Vagina (tissue), 2 donors: ENCODE measurements at regions not wholly inside any gene's neighbourhood (a gene's known extent, or its start where the extent isn't known, plus 50 kb on each side); places are given as distances from the start of the nearest gene placed in this dataset.

Experiments
- DNase-seq, 2 donors: peaks; one replicate each; pipeline ENCODE4 v3.0.0-alpha.2; 2017; ENCODE audit errors: extremely low spot score in 2 of 2
- H3K27ac ChIP-seq: fragments of 200-600 bp; sonication (generic); one replicate; pipeline ENCODE4 v1.5.1; 2019
- H3K27me3 ChIP-seq: fragments of 200-600 bp; sonication (generic); one replicate; pipeline ENCODE4 v1.5.1; 2019
- H3K36me3 ChIP-seq, 2 donors: fragments of 200-600 bp; sonication (generic); one replicate each; pipeline ENCODE4 v1.5.1; 2017 to 2019
- H3K4me1 ChIP-seq: fragments of 200-600 bp; sonication (generic); one replicate; pipeline ENCODE4 v1.5.1; 2019
- H3K4me3 ChIP-seq, 2 donors: fragments of 200-600 bp; sonication (generic); 1 replicate in 1 of 2; 2 replicates in 1 of 2; pipeline ENCODE4 v1.5.1; 2016 to 2019
- H3K9me3 ChIP-seq: fragments of 200-600 bp; sonication (generic); one replicate; pipeline ENCODE4 v1.5.1; 2019
- POLR2A ChIP-seq, 2 donors: fragments of 450-650 bp; IDR thresholded peaks; one replicate each; pipeline ENCODE4 v1.6.1; 2017; ENCODE audit warnings: antibody characterized with exemption in 2 of 2, mild to moderate bottlenecking in 2 of 2, moderate library complexity in 2 of 2
- POLR2AphosphoS5 ChIP-seq, 2 donors: sonication (generic); formaldehyde crosslinking; IDR thresholded peaks; one replicate each; pipeline ENCODE4 v1.9.0; 2017; ENCODE audit warnings: antibody characterized with exemption in 2 of 2, mild to moderate bottlenecking in 2 of 2, low read depth in 1 of 2; ENCODE audit not compliant: insufficient read depth in 1 of 2
- intact Hi-C: fragments of 100-400 bp; cut with DNase I; formaldehyde crosslinking; loops from one replicate; pipeline ENCODE4 v1.15.1; 2023
- TF ChIP-seq, protein P1 (sequence below), 3 experiments: fragments of 450-650 bp in 2 of 3; fragments of 200-600 bp in 1 of 3; sonication (generic) in 1 of 3; IDR thresholded peaks; one replicate each; pipeline ENCODE4 v1.5.1; 2017 to 2019; ENCODE audit warnings: antibody characterized with exemption in 3 of 3, mild to moderate bottlenecking in 2 of 3, moderate library complexity in 2 of 3

DNA sequence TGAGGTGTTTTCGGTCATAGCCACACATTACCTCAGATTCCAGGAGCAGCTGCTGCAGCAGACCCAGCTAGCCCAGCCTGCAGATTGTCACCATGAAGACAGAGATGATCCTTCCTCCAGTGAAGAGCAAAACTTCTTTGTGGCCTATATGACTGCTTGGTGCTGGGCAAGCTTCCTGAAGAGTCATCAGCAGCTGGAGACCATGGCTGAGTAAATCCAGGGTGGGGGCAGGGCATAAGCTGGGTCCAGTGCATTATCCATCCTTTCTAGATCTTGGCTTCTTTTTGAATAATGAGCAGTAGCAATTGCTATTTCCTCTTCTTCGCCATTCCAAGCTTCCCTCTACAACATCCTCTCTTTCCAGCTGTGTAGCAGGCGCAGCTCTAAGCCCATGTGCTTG is 373.1 kb upstream of the DDHD1 start:
- Histone ChIP-seq H3K4me3 (no peak overlapping the region), H3K4me1 (peaks cover 4% of the 10 kb centered on the region), H3K36me3 (no peaks in the 10 kb centered on the region), H3K27ac (no peak overlapping the region), H3K27me3 (no peaks in the 10 kb centered on the region), H3K9me3 (no peaks in the 10 kb centered on the region)
- intact Hi-C loops = no loop called here
- TF ChIP-seq, protein P1, sequence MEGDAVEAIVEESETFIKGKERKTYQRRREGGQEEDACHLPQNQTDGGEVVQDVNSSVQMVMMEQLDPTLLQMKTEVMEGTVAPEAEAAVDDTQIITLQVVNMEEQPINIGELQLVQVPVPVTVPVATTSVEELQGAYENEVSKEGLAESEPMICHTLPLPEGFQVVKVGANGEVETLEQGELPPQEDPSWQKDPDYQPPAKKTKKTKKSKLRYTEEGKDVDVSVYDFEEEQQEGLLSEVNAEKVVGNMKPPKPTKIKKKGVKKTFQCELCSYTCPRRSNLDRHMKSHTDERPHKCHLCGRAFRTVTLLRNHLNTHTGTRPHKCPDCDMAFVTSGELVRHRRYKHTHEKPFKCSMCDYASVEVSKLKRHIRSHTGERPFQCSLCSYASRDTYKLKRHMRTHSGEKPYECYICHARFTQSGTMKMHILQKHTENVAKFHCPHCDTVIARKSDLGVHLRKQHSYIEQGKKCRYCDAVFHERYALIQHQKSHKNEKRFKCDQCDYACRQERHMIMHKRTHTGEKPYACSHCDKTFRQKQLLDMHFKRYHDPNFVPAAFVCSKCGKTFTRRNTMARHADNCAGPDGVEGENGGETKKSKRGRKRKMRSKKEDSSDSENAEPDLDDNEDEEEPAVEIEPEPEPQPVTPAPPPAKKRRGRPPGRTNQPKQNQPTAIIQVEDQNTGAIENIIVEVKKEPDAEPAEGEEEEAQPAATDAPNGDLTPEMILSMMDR (IDR thresholded peaks at IDR 0.05) = no peak
- TF ChIP-seq POLR2A (IDR thresholded peaks at IDR 0.05) (no peak), POLR2AphosphoS5 (IDR thresholded peaks at IDR 0.05; ENCODE audit: insufficient read depth in 1 of 2, low read depth in 1 of 2) (no peak)
- DNase-seq = no peak

DNA sequence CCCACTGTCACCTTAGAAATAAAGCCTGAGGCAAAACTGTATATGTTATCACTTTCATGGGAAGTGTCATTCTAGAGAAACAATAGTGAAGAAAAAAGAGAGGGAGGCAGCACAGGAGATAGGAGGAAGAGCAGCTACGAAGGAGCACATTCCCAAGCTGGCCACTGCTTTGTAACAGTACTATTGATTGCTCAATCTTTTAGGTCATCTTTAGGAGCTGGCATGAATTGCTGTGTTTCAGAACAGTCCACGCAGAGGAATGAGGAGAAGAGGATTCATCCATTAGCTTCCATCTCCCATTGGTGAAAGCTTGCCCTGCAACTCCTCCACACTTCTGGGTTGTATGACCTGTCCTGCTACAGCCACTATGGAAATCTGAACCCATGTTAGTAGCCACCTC is 372.5 kb upstream of the DDHD1 start:
- peaks cover 4% of the 10 kb centered on the region for H3K4me1 ChIP-seq
- TF ChIP-seq, protein P1 (IDR thresholded peaks at IDR 0.05) = no peak
- TF ChIP-seq POLR2AphosphoS5 (IDR thresholded peaks at IDR 0.05; ENCODE audit: insufficient read depth in 1 of 2, low read depth in 1 of 2) = no peak
- TF ChIP-seq POLR2A (IDR thresholded peaks at IDR 0.05) = no peak
- H3K27ac ChIP-seq = no peak overlapping the region
- no peaks in the 10 kb centered on the region for H3K36me3 ChIP-seq
- no peak for DNase-seq
- H3K27me3 ChIP-seq = no peaks in the 10 kb centered on the region
- H3K4me3 ChIP-seq = no peak overlapping the region
- intact Hi-C loops = no loop called here
- H3K9me3 ChIP-seq = no peaks in the 10 kb centered on the region

DNA sequence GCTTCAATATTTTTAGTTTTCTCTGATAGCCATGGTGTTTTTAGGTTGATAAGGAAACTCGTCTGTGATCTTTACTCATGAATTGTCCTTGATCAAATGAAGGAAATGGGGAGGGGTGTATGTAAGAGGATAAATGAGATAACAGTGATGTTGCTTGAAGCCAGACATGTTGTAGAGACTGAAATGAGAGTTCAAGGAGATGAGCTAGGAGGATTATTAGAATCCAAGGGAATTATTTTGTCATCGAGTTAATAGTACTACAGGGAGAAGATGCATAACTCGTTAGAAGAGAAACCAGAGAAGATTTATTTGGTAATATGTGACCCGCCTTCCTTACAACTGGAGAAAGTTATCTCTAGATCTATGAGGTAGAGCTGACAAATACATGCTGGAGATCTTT is 371.3 kb upstream of the DDHD1 start:
- TF ChIP-seq POLR2AphosphoS5 (IDR thresholded peaks at IDR 0.05; ENCODE audit: insufficient read depth in 1 of 2, low read depth in 1 of 2) (no peak), POLR2A (IDR thresholded peaks at IDR 0.05) (no peak)
- TF ChIP-seq, protein P1 (IDR thresholded peaks at IDR 0.05) = no peak
- H3K27ac ChIP-seq = no peak overlapping the region
- intact Hi-C loops = no loop called here

DNA sequence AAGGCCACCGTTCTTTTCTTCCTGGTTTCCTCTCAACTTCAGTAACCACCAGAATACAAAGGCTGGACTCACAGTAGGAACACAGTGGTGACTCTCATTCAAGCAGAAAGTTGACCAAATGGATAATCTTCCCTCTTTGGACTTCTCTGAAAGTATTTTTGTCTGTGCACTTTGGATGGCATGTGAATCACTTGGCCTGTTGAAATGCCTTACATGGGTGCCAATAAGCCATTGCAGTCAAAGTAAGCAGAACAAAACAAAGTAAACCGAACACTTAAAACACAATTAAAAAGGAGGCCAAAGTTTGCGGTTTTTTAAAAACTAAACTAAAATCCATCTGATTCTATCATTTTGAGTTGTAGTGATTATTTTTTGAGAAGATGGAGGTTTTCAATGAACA is 370.1 kb upstream of the DDHD1 start:
- Histone ChIP-seq H3K27me3 (no peaks in the 10 kb centered on the region), H3K36me3 (no peaks in the 10 kb centered on the region), H3K4me3 (no peak overlapping the region), H3K4me1 (peaks cover 4% of the 10 kb centered on the region), H3K9me3 (no peaks in the 10 kb centered on the region), H3K27ac (no peak overlapping the region)
- intact Hi-C loops = no loop called here
- no peak for DNase-seq
- TF ChIP-seq, protein P1 (IDR thresholded peaks at IDR 0.05) = no peak
- TF ChIP-seq POLR2AphosphoS5 (IDR thresholded peaks at IDR 0.05; ENCODE audit: insufficient read depth in 1 of 2, low read depth in 1 of 2) (no peak), POLR2A (IDR thresholded peaks at IDR 0.05) (no peak)

More for the DNA sequence above, 371.3 kb upstream of the DDHD1 start:
- H3K4me1 ChIP-seq = peaks cover 4% of the 10 kb centered on the region
- no peak overlapping the region for H3K4me3 ChIP-seq
- DNase-seq = no peak
- no peaks in the 10 kb centered on the region for H3K27me3 ChIP-seq
- H3K36me3 ChIP-seq = no peaks in the 10 kb centered on the region
- no peaks in the 10 kb centered on the region for H3K9me3 ChIP-seq

DNA sequence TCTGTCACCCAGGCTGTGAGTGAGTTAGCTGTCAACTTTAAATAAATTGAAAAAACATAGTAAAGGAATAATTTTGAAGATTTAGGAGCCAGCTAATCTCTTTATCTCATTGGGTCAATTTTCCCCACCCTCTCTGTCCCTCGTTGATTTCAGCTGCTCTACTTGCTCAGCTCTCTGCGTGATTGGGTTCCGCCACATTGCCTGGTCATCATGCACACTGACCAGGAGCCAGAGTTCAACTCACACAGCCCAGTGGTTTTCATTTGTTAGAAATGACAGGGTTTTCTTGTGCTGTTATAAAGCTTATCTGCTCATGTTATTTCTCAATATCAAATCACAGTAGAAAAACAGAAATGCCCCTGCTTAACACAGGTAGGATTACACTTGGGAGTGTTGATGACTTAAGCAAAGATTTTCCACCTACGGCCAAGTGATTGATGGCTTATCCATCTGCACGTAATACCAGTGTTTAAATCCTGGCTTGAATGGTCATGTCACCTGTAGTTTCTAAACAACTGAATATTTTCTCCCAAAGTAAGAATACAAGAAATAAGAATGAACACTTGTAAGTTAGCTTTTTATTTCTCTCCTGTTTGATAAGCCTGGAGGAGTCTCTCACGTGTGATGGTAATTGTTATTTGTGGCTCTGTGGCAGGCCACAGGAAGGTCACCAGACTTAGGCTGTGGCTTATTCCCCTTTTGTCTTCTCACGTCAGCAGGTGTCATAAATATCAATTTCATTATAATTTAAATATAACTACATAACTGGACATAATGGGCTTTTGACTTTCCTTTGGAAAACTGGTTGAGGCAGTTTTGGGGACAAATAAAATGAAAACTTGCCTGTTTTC is 367.2 kb upstream of the DDHD1 start:
- H3K27ac ChIP-seq = no peak overlapping the region
- no peak overlapping the region for H3K4me3 ChIP-seq
- no peaks in the 10 kb centered on the region for H3K36me3 ChIP-seq
- TF ChIP-seq POLR2A (IDR thresholded peaks at IDR 0.05) (no peak), POLR2AphosphoS5 (IDR thresholded peaks at IDR 0.05; ENCODE audit: insufficient read depth in 1 of 2, low read depth in 1 of 2) (no peak)
- TF ChIP-seq, protein P1 (IDR thresholded peaks at IDR 0.05) = no peak
- intact Hi-C loops = no loop called here
- H3K9me3 ChIP-seq = no peaks in the 10 kb centered on the region
- H3K4me1 ChIP-seq = peaks cover 8% of the 10 kb centered on the region
- no peaks in the 10 kb centered on the region for H3K27me3 ChIP-seq
- no peak for DNase-seq
